C1 segment of cervical spinal cord (tissue), 14 donors: ENCODE measurements at regions not wholly inside any gene's neighbourhood (a gene's known extent, or its start where the extent isn't known, plus 50 kb on each side); places are given as distances from the start of the nearest gene placed in this dataset.

ENCODE experiments used
- DNase-seq, 14 donors: peaks; one replicate each; lab custom pipeline; 2025; lab: John Stamatoyannopoulos, UW

DNA sequence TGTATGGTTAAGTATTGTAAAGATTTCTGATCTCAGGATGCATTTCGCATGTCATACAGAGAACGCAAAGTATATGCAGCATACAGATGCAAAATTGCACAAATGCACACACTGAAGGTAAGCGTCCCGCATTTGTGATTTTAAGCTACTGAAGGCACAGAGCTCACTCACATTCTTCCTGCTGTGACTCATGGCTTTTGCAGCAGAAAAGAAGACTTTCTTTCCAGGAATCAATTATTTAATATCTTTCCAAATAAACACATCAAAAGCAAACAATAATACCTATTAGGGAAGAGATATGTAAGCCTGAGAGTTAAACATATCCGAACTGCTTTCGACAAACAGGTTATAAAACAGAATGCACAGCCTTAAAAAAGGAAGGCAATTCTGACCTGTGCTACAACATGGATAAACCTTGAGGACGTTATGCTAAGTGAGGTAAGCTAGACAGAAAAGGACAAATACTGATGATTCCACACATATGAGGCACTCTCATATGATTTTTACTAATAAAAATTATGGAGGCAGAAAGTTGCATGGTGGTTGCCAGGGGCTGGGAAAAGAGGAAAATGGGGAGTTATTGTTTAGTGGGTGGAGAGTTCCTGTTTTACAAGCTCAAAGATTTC is 109.0 kb downstream of the TFAP2A start:
- no peak for DNase-seq

GRCh38 chr6:10303608-10304506 is 111.0 kb downstream of the TFAP2A start:
- no peak for DNase-seq

- DNase-seq = no peak
These were observed 112.2 kb downstream of the TFAP2A start for GRCh38 chr6:10302566-10303235.

- DNase-seq = no peak
These were observed 114.8 kb downstream of the TFAP2A start for GRCh38 chr6:10300071-10300470.

GRCh38 chr6:10297832-10298231 is 117.0 kb downstream of the TFAP2A start:
- DNase-seq = no peak

DNA sequence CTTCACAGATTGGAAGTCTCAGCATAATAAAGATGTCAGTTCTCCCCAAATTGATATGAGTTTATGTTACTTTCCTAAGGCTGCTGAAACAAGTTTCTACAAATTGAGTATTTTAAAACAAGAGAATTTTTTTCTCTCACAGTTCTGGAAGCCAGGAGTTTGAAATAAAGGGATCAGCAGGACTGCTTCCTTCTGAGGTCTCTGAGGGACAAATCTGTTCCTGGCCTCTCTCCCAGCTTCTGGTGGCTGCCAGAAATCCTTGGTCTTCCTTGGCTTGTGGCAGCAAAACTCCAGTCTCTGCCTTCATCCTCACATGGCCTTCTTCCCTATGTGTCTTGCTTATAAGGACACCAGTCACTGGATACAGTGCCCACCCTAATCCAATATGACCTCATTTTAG is 136.1 kb downstream of the TFAP2A start:
- peak in 2 of 14 donors; percentile 7 to 12 for DNase-seq

DNA sequence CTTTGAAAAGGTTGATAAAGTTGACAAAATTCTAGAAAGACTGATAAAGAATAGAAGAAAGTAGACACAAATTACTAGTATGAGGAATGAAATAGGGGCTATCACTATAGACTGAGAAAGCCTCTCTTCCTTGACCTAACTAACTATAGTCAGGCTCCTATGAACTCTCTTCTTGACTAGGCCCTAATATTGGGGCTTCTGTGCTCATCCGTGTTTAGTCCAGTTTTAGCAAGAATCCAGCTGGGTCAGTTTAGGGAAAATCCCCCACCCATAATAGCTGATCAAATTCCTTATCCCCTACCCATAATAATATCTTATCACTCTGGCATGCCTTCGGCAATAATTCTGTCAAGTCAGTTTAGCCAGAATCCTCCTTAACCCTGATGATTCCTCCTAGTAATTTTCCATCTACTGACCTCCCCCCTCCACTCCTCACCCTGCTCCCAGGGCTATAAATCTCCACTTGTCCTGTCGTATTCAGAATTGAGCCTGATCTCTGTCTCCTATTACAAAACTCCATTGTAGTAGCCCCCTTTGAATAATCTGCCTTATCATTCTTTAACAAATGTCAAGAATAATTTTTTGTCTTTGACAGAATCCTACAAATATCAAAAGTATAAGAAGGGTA is 138.1 kb downstream of the TFAP2A start:
- no peak for DNase-seq

DNA sequence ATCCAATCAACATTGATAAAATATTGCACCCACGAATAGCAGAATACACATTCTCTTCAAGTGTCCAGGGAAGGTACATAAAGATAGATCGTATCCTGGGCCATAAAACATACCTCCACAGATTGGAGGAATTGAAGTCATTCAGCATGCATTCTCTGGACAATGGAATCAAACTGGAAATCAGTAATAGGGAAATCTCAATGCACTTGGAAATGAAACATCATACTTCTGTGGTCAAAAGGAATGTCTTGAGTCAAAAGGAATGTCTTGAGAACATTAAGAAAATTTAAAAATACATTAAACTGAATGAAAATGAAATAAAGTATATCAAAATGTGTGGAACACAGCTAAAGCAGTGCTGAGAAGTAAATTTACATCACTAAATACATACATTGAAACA is 138.8 kb downstream of the TFAP2A start:
- DNase-seq = no peak

DNA sequence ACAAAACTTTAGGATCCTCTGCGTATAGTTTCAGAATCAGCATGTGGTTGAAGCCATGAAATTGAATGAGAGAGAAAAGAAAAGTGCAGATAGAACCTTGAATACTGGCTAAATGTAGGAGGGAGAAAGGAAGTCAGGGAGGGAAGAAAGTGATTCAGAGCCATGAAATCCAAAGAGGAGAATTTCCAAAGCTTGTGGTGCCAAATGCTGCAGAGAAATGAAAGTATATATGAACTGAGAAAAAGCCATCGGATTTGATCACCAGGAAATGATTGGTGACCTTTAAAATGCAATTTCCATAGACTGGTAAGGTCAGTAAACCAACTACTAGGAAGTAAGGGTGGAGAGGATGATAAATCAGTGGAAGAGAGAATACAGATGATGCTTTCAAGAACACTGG is 142.3 kb downstream of the TFAP2A start:
- no peak for DNase-seq

- no peak for DNase-seq
These were observed 142.9 kb downstream of the TFAP2A start for GRCh38 chr6:10271982-10272381.

DNA sequence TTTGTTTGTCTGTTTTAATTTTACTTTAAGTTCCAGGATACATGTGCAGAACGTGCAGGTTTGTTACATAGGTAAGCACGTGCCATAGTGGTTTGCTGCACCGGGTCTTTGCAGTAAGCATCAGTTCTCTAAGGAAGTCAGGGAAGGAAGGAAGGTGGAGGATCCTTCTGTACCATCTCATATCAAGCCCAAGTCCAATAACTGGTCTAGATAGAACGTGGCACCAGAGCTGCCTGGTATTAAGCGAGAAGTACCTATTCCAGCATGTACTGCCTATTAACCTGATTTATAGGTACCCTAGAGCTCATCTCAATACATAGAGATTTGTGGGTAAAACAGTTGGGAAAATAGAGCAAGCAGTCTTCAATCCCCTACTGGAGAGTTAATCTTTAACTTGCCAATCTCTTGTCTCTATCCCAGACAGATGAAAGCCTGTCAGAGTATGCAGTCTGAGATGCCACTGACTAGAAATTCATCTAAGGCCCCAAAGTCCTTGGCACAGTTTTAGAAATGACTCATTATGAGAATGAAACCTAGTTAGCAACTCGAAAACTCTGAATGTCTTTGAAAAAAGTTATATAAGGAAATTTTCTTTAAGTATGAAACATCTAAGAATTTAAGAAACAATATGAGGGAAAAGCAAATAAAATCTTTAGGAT is 144.9 kb downstream of the TFAP2A start:
- DNase-seq = no peak

GRCh38 chr6:10268611-10269310 is 146.1 kb downstream of the TFAP2A start:
- peak in 1 of 14 donors; percentile 2 for DNase-seq

DNA sequence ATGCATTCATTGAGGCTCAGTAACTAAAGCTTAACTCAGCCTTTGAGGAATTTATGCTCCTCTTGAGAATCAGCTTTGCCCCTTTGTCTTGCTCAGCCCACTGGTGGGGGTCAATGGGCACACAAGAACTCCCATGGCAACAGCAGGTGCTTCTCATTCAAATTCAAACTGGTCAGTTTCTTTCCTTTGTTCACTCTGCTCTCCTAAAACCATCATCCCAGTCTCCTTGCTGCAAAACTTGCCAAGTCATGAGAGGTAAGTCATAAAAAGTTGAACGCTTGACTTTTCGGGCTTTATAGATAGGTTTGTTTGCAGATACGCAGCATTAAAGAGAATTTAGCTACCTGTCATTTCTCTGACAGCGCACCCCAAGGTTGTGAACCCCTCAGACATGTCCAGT is 146.8 kb downstream of the TFAP2A start:
- DNase-seq = no peak

- no peak for DNase-seq
These were observed 148.4 kb downstream of the TFAP2A start for GRCh38 chr6:10266462-10266861.

DNA sequence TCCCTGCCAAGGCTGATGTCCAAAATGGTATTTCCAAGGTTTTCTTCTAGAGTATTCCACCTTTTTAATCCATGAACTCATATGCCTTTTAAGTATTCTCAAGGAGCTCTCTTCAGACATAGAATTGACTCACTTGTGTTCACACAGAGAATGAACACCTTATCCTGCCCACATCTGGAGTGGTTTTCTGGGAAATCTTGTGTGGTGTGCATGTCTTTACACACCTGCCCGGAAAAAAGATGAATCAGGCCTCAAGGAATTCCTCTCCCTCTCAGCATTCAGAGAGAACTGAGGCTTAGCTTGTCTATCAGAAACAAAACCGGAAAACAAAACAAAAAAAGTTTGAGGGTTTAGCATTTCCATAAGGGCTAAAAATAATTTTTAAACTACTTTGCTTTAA is 148.8 kb downstream of the TFAP2A start:
- DNase-seq = no peak

DNA sequence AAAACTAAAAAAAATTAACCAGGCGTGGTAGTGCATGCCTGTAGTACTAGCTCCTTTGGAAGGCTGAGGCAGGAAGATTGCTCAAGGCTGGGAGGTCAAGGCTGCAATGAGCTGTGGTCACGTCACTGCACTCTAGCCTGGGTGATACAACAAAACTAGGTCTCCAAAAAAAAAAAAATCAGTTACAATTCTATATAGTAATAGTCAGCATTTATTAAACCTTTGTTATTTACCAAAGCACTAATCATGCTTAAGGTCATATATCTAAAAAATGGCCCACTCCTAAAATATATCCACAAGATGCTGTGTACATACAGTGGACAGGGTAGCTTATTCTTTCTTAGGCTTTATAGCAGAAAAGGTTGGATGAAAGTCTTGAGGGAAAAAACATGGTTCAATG is 152.4 kb downstream of the TFAP2A start:
- no peak for DNase-seq

- DNase-seq = no peak
These were observed 155.2 kb downstream of the TFAP2A start for GRCh38 chr6:10259671-10260070.

- DNase-seq = no peak
These were observed 156.5 kb downstream of the TFAP2A start for GRCh38 chr6:10258341-10258740.

DNA sequence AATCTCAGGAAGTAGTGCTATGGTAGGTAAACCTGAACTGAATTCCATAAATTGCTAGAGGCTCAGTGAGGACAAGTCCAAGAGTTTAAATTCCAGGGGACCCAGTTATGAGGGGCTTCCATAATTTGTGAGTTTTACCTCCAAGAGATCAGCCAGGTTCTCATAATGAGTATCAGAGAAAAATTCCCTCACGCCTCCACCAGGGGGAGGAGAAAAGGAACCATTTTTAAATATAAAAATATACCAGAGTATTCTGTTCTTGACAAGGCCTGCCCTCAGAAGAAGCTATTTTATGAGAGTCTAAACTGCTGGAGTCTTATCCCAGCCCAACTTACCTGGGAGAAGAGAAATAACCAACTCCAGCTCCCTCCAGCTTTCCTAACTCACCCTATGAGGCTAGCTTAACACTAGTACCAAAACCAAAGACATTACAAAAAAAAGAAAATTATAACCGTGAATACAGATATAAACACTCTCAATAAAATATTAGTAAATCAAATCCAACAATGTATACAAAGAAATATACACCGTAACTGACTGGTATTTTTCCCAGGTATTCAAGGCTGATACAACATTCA is 158.7 kb downstream of the TFAP2A start:
- DNase-seq = no peak

GRCh38 chr6:10250655-10251220 is 164.1 kb downstream of the TFAP2A start:
- DNase-seq = no peak
